ENCODE measurements at regions not wholly inside any gene's neighbourhood (a gene's known extent, or its start where the extent isn't known, plus 50 kb on each side); places are given as distances from the start of the nearest gene placed in this dataset.

GRCh38 chr2:116776556-116776955 is 1037.9 kb upstream of the DDX18 start:
- no peak for TF ChIP-seq BHLHE40 (IDR thresholded peaks at IDR 0.05; ENCODE audit: borderline replicate concordance)
- TF ChIP-seq L3MBTL2 (conservative IDR thresholded peaks at IDR 0.05) = no peak
- no peak for TF ChIP-seq FOXM1 (IDR thresholded peaks at IDR 0.05; ENCODE audit: borderline replicate concordance)

Measured in HEK293T (cell line).